ENCODE measurements at regions not wholly inside any gene's neighbourhood (a gene's known extent, or its start where the extent isn't known, plus 50 kb on each side); places are given as distances from the start of the nearest gene placed in this dataset.

GRCh38 chr14:87160989-87161388 lies 832.0 kb downstream of the GALC start:
- no peak for DNase-seq (ENCODE audit: low read depth)

DNA sequence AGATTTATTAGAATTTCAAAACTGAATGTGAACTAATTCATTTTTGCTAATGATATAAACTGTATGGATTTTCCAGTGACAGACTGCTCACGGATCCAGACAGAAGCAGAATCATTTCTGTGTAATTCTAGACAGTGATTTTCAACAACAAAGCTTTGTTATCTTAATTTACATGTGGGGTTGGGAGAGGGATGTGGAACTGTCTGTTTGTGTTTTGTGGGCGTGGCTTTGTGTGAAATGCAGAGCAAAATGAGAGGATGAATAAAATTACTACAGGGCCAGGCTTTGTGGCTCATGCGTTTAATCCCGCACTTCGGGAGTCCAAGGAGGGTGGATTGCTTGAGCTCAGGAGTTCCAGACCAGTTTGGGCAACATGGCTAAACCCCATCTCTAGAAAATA lies 834.7 kb downstream of the GALC start:
- no peak for DNase-seq (ENCODE audit: low read depth)

GRCh38 chr14:87156878-87157277 lies 836.1 kb downstream of the GALC start:
- DNase-seq (ENCODE audit: low read depth) = no peak

- DNase-seq (ENCODE audit: low read depth) = no peak
Measured at GRCh38 chr14:87155856-87156488, 837.0 kb downstream of the GALC start.

GRCh38 chr14:87153901-87154300 lies 839.1 kb downstream of the GALC start:
- no peak for DNase-seq (ENCODE audit: low read depth)

DNA sequence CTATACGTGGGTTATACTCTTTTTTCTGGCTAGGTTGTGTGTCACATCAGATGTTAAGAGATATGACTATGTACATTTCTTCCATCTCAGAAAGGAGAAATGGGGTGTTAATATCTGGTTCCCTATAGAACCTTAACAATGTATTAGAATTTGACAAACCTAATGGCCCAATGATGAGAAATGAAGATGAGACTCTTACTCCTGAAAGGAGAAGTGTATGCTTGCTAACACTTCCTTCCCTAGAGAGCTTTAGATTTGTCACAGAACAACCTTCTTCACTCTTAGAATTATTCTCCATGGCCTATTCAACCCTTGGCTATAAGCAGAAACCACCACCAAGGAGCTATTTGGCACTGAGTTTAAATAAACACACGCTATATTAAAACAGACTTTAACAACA lies 839.6 kb downstream of the GALC start:
- no peak for DNase-seq (ENCODE audit: low read depth)

DNA sequence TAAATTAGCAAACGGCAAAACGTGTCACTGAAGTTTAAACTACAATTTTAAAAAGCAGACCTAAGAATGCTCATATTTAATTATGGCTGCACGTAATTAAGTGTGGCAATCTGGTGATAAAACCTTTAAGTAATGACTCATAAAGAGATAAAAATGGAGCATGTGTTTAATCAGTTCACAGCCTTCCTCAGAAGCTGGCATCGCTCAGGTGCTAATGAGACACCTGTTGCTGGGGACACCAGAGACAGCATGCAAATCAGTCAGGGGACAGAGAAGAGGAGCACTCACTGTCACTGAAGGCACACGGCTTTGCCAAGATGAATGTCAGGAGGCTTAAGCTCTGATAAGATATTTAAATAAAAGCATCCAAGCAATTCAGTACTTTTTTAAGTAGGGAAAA lies 840.3 kb downstream of the GALC start:
- DNase-seq (ENCODE audit: low read depth) = no peak

GRCh38 chr14:87149583-87150354 lies 843.2 kb downstream of the GALC start:
- DNase-seq (ENCODE audit: low read depth) = no peak

DNA sequence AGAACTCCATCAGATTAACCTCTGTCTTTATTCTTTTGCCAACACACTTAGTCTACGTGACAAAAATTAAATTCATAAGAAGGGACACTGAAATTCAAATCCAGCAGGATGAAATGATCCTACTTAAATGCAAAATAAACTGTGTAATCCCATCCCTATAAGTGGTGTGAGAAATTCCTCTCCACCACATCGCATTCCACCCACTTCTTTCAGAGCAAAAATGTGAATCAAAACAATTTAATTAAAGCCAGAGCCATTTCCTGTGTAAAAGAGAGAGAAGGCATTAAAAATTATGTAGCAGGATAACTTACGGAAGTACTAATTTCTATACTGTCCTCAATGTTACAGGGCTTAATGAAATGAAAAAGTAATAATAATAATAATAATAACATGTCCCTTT lies 844.3 kb downstream of the GALC start:
- DNase-seq (ENCODE audit: low read depth) = no peak

DNA sequence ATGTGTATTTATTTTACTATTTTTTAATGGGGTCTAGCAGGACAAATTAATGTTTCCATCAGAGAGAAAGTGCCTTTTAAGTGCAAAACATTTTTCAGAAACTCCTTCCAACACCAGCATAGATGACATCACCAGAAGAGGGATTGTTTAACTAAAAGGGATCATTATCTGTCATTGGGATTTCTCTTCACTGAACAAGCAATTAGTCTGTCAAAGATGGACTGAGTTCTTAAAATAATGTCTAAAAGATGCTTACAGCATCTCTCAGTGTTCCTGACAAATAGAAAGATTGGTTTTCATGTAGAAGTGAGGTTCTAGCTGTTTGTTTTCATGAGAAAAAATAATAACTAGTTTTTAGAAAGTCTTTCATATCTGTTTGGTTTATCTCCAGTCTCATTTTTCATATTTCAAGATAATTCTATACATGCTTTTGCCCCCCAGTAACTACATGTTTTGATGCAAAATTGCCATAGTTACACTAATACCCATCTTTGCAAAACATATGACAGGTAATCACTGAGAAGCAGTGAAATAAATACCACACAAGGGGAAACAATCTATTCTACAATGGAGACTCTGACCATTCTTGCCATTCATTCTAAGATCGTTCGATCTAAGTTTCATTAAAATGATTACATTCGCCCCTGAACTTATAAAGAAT lies 850.3 kb downstream of the GALC start:
- DNase-seq (ENCODE audit: low read depth) = no peak

DNA sequence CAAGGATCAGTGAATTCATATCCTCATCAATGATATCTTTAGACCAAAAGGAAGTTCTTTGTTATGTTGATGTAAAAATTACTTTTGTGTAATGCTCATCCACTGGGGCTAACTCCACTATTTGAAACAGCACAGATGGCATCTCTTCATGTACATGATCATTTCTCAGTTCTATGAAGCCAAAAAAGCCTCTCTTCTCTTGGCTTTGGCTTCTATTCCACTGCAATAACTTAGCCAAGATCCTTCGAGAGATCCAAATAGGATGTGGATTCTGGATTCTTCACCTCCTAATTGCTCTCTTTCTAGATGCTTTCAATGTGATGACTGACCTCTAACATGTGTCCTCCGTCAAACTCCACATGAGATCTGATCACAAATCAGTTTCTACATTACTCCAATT lies 851.2 kb downstream of the GALC start:
- no peak for DNase-seq (ENCODE audit: low read depth)

DNA sequence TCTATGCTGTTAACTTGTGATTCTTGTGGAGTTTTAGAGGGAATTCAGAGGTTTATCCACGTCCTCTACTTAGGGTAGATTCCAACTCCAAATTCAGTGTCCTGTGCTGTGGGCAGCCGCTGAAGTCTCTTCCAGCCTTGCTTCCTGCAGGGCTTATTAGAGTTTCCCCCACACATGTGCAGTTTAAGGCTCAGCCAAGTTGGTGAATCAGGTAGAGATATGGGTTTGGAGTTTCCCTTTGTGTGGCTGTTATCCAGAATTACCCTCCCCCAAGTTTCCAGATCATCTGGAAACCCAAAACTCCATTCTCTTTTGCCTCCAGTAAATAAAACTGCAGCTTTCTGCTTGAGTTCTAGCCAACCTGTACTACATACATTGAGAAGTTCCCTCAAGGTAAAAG lies 853.7 kb downstream of the GALC start:
- DNase-seq (ENCODE audit: low read depth) = no peak

DNA sequence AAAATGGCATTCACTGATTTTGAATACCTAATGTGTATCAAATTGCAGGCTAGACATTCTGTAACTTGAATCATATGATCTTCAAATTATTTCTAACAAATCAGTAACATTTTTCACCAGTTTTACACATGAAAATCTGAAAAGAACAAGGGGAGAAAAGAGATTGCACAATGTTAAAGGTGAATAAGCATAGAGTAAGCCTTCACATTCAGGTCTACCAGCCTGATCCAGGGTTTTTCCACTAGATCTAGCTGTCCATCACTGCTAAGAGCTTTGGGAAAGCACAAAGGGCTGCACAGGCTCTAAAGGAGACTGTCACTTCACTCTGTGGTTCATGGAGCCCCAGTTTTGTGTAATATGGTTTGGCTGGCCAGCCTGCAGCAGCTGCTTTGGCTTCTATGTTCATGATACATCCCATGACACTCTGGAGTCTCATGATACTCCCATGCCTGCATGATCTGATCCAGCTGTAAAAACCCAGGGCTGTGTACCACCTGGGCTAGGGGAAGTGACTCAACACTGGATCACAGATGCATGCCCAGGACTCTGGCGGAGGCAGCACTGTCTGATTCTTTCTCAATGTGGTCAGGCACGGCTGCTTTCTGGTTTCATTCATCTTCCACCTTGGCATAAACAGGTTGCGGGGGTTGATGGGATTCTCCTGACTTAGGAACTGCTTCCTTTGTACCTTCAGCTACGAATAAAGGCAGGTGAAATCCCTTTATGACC lies 859.7 kb downstream of the GALC start:
- DNase-seq (ENCODE audit: low read depth) = peak; percentile 62

- DNase-seq (ENCODE audit: low read depth) = no peak
Measured at GRCh38 chr14:87131879-87132278, 861.1 kb downstream of the GALC start.

- no peak for DNase-seq (ENCODE audit: low read depth)
Measured at GRCh38 chr14:87122166-87122565, 870.8 kb downstream of the GALC start.

DNA sequence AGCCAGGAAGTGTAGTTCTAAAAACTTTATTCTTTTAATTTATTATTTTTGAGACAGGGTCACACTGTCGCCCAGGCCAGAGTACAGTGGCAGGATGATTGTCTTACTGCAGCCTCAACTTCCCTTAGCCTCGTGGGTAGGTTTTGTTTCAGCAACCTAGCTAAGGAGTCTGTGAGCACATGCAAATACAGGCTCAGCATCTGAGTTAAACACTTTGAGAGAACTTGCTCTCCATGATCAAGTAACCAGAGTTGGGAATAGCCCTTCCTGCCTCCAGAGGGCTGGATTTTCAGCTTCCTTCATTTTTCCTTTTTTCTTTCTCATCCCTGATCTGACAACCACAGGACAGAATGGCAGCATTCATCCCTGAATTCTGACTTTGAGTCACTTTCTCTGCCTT lies 871.3 kb downstream of the GALC start:
- DNase-seq (ENCODE audit: low read depth) = no peak

DNA sequence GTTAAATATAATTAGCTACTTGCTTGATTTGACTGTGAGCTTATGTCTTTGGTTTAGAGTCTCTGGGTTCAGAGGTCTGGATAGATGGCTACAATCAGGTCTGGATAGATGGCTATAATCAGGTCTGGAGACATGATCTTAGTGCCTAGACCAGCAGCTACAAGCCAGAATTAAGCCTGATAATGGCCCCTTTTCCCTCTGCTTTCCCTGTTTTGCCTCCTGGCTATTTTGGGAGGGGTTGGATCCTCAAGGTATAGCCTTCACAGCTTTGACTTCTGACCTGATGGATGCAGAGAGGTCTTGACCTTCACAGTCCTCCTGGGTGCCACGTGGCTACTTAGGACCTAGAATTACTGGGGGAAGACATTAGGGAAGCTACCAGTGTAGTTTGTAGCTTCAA lies 877.7 kb downstream of the GALC start:
- no peak for DNase-seq (ENCODE audit: low read depth)

DNA sequence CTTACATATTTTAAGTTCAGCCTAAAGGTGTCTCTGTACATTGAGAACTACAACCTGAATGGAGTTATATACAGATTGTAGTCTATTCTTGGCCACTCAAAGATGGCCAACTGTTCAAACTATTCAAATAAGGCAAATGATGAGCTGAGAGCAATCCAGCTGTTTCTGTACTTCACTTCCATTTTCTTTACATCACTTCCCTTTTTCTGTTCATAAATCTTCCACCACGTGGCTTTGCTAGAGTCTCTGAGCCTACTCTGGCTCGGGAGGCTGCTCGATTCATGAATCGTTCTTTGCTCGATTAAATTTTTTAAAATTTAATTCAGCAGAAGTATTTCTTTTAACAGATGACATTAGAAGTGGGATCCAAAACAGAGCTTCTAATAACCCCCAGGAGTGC lies 879.7 kb downstream of the GALC start:
- no peak for DNase-seq (ENCODE audit: low read depth)

DNA sequence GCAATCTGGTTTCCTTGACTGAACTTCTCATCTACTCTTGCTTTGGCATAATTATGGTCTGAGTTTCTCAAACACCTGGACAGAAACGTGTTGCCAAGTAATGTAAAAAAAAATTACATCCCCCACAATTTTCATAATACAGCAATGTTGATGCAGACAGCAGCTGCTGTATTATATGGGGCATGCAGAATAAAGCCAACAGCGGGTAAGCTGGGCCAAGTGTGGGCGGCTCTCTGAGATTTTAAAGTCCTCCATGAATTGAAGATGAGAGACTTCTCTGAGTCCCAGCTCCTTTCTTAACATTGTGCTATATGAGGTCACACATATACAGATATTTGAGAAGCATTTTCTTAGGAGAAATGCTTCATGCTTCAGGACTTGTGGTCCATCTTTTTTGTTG lies 881.2 kb downstream of the GALC start:
- DNase-seq (ENCODE audit: low read depth) = no peak

DNA sequence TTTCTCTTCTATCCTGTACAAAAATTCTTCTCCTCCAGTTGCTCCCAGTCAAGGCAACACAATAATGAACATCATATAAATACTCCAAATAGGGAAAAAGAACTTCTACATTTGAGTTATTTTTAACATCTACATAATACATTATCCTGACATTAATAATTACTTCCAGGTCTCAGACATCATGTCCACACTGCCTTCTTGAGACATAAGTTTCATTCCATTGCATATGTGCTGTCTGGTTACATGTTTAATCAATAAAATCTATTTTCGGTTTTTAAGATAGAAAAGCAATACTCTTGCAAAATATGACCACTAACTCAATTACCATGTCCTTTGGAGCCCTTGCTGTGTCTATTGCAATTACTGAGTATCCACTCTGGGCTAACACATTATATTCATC lies 881.9 kb downstream of the GALC start:
- no peak for DNase-seq (ENCODE audit: low read depth)

DNA sequence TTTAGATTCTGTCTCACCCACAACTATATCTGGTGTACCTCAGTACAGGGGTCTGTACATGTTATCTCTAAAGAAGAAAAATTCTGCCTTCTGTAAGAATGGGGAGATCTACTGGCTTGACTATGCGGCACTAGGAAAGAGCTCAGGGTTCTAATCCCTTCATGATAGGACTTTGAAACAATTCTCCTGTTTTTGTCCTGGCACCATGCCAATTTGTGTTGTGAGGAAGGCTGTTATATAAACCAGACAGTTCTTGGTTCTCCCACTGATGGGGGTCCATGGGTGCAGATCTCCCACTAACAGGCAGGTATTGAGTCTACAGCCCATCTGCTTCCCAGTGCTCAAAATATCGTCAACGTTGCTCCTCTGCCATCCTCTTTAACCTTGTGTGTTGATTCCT lies 883.7 kb downstream of the GALC start:
- no peak for DNase-seq (ENCODE audit: low read depth)

DNA sequence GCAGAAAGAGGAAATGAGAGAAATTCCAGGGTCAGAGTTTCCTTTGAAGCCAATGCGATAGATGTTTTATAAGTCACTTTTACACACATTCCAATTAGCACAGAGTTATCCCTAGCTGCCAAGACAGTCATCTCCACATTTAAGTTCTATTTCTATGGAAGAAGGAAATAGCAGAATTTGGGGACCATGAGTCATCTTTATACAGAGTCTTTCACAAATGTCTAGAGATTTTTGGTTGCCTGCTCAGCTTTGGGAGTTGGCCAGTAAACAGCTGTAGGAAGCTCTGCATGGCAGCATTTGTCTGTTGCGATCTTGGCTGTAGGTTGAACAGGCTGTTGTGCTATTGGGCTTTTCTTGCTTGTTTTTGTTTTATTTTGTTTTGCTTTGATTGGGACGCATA lies 884.3 kb downstream of the GALC start:
- DNase-seq (ENCODE audit: low read depth) = no peak

Data from non-pigmented ciliary epithelial cell (primary cell).